ENCODE measurements at regions not wholly inside any gene's neighbourhood (a gene's known extent, or its start where the extent isn't known, plus 50 kb on each side); places are given as distances from the start of the nearest gene placed in this dataset.
"Not testable (repeated sequence)": the region's sequence is repeated elsewhere in the genome, so short reads cannot be mapped to it uniquely, and the experiment has no call there.

- TF ChIP-seq CTCF (conservative IDR thresholded peaks at IDR 0.05 in 1 of 2, IDR thresholded peaks at IDR 0.05 in 1 of 2; ENCODE audit: extremely low read depth in 1 of 2, insufficient read depth in 1 of 2, low read depth in 1 of 2, low read length in 2 of 2); EZH2 (IDR thresholded peaks at IDR 0.05; ENCODE audit: borderline replicate concordance, low read length): not testable (repeated sequence)
These were observed 111.9 kb downstream of the DEFB131A start for GRCh38 chr4:9556076-9556475.
